ENCODE measurements at regions not wholly inside any gene's neighbourhood (a gene's known extent, or its start where the extent isn't known, plus 50 kb on each side); places are given as distances from the start of the nearest gene placed in this dataset.

GRCh38 chr4:13007802-13008470, 476.2 kb downstream of the RAB28 start:
- TF ChIP-seq CTCF (conservative IDR thresholded peaks at IDR 0.05) (no peak), EZH2 (IDR thresholded peaks at IDR 0.05; ENCODE audit: low read depth) (no peak)

Measured in PC-9 (cell line).